Astrocyte of the cerebellum (primary cell): ENCODE measurements at regions not wholly inside any gene's neighbourhood (a gene's known extent, or its start where the extent isn't known, plus 50 kb on each side); places are given as distances from the start of the nearest gene placed in this dataset.

Experiments used
- DNase-seq: peaks from one replicate; pipeline ENCODE4 v3.0.0-alpha.2; 2011; ENCODE audit warnings: low read depth
- H3K4me3 ChIP-seq: 2 replicates; pipeline ENCODE4 v1.5.1; 2011; ENCODE audit warnings: mild to moderate bottlenecking, low read depth, low read length, moderate library complexity
- in situ Hi-C: cut with HindIII; loops from 2 replicates; pipeline ENCODE4 v1.10.0; 2017; ENCODE audit warnings: low sequenced_read_pairs
- TF ChIP-seq, protein P1 (sequence below): IDR thresholded peaks from 2 replicates; pipeline ENCODE4 v1.5.1; 2012; ENCODE audit warnings: low read length, low read depth, moderate library complexity, mild to moderate bottlenecking; ENCODE audit errors: missing control alignments

DNA sequence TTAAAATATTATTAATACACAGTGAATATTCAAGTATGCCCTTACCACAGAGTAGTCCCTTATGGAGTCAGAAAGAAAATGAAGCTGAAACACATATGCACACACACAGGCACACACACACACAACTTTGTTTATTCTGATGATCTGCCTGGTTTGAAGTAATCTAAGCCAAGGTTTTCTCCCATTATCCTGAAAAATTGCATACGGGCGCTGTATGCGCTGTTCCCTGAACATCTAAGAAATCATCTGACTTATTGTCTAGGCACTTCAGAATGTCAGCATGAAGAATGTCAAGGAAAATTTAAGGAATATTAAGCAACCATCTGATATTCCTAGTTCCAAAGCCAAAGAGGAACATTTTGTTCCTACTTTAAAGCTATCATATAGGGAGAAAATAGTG lies 147.1 kb upstream of the SLC30A5 start:
- no peak for DNase-seq
- TF ChIP-seq, protein P1, sequence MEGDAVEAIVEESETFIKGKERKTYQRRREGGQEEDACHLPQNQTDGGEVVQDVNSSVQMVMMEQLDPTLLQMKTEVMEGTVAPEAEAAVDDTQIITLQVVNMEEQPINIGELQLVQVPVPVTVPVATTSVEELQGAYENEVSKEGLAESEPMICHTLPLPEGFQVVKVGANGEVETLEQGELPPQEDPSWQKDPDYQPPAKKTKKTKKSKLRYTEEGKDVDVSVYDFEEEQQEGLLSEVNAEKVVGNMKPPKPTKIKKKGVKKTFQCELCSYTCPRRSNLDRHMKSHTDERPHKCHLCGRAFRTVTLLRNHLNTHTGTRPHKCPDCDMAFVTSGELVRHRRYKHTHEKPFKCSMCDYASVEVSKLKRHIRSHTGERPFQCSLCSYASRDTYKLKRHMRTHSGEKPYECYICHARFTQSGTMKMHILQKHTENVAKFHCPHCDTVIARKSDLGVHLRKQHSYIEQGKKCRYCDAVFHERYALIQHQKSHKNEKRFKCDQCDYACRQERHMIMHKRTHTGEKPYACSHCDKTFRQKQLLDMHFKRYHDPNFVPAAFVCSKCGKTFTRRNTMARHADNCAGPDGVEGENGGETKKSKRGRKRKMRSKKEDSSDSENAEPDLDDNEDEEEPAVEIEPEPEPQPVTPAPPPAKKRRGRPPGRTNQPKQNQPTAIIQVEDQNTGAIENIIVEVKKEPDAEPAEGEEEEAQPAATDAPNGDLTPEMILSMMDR, result no peak
- in situ Hi-C loops, result no loop called here
- no peak overlapping the region for H3K4me3 ChIP-seq

DNA sequence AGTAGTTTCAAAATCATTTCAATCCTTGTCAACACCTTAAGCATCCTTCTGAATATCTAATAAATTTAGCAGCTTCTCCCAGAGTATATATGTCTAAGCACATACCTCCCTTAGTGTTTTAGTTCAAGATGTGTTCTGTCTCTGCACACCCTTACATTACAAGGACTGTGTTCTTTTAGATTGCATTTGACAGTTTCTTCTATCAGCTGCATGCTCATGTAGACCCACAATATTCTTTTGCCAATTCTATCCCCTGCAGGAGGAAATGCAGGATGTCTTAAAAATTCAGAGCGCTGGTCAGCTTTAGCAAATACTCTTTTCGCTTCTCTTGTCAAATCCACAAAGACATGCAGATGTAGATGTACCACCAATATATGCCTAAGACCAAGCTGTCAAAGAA lies 145.8 kb upstream of the SLC30A5 start:
- TF ChIP-seq, protein P1, result no peak
- in situ Hi-C loops, result no loop called here
- no peak for DNase-seq
- H3K4me3 ChIP-seq, result no peak overlapping the region

DNA sequence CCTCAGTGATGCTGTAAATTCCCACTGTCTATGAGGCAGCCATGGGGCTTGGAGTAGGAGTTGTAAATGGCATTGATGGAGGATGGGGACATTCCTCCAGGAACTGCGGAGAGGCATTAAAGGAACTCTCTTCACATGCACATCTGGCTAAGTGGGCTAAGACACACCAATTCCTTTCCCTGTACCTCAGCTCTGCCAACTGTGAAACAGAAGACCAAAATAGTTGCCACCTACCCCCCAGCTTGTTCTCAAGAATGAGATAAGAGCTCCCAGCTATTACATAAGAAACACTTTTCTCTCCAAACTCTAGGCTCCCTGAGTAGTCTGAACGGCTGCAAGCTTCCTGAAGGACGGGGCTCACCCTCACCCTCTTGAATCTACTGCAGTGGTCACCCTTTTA lies 144.6 kb upstream of the SLC30A5 start:
- H3K4me3 ChIP-seq, result no peak overlapping the region
- TF ChIP-seq, protein P1, result no peak
- DNase-seq, result no peak
- in situ Hi-C loops, result no loop called here

DNA sequence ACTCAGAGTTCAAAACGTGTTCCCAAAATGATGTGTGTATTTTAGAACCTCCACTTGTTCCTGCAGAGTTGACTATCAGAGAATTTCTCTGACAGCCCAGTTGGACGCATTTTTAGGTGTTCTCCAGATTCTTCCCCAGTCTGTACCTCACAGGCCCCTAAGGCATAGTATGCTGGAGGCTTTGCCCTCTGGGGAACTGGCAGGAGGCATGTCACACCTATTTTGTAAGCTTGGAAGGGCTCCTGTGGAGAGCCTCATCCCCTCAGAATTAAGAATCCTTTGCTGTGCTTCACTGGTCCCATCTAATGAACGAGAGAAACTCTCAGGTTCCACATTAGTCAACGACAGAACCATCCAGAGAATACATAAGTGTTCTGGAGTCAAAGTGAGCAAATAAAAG lies 144.1 kb upstream of the SLC30A5 start:
- no peak overlapping the region for H3K4me3 ChIP-seq
- in situ Hi-C loops, result no loop called here
- TF ChIP-seq, protein P1, result no peak
- no peak for DNase-seq

DNA sequence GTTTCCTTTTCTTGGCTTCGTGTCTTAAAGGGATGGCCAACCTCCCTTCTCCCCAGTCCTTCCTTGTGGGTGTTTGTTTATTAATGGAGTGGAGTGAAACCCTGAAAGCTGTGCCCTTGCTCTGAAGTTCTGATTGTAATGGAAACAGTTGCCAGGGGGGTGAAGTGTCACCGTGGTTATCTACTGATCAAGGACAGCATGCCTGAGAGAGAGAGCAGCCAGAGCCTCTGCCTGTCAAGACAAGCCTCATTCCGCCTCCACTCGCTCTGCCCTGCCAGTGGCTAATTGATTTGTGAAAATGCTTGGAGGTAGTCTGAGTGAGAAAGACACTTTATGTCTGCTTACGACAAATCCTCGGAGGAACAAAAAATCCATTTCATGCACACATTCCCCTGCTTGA lies 143.7 kb upstream of the SLC30A5 start:
- no peak for DNase-seq
- in situ Hi-C loops, result no loop called here
- H3K4me3 ChIP-seq, result no peak overlapping the region
- TF ChIP-seq, protein P1, result no peak

DNA sequence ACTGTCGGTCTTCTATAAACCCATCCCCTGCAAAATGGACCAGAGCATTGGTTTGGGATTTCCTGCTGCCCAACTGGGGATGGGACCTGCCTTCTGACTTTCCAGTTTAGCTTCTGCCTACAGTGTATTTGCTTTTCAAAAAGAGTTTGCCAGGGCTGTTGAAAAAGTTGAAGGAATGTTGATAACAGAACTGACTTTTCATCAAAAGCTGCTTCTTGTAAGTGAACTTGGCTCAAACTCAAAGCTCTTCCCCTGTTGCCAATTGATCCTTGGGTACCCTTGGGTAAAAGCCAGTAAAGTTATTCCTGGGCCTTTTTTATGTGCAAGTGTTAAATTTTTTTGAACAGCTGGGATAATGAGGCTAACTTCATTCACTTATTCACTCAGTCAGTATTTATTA lies 142.9 kb upstream of the SLC30A5 start:
- DNase-seq, result no peak
- in situ Hi-C loops, result no loop called here
- TF ChIP-seq, protein P1, result no peak
- no peak overlapping the region for H3K4me3 ChIP-seq
